Naive thymus-derived CD4-positive, alpha-beta T cell (primary cell): ENCODE measurements at regions not wholly inside any gene's neighbourhood (a gene's known extent, or its start where the extent isn't known, plus 50 kb on each side); places are given as distances from the start of the nearest gene placed in this dataset.

Experiments
- ATAC-seq: fragments of 150-1000 bp; cut with Tn5 transposase; 2 replicates; pipeline ENCODE4 v1.10.0; 2021; ENCODE audit warnings: mild to moderate bottlenecking, moderate library complexity
- CTCF ChIA-PET: fragments of 350-600 bp; sonication (Branson Sonifier 250); formaldehyde crosslinking; loops from one replicate; lab custom pipeline; 2021; ENCODE audit warnings: antibody characterized with exemption; lab: Charles Lee
- POLR2A ChIA-PET: fragments of 350-600 bp; sonication (Branson Sonifier 250); formaldehyde crosslinking; loops from one replicate; lab custom pipeline; 2021; ENCODE audit warnings: antibody characterized with exemption, inconsistent platforms; lab: Charles Lee
- DNase-seq, 9 donors: peaks; one replicate each; pipeline versions ENCODE4 v3.0.0 to v3.0.0-alpha.2; 2020 to 2022; ENCODE audit warnings: mixed read lengths in 1 of 9
- H3K27ac ChIP-seq: one replicate; pipeline ENCODE4 v1.7.0; 2013; ENCODE audit warnings: mild to moderate bottlenecking, low read depth, low read length, moderate library complexity
- H3K27me3 ChIP-seq, 2 donors: one replicate each; pipeline ENCODE4 v1.7.0; 2013; ENCODE audit warnings: low read length in 2 of 2, mild to moderate bottlenecking in 2 of 2, moderate library complexity in 2 of 2; ENCODE audit not compliant: control insufficient read depth in 2 of 2, insufficient read depth in 2 of 2
- H3K36me3 ChIP-seq, 3 experiments: 1 replicate in 2 of 3; 2 replicates in 1 of 3; pipeline ENCODE4 v1.7.0; 2013; ENCODE audit warnings: low read length in 3 of 3, mild to moderate bottlenecking in 3 of 3, moderate library complexity in 1 of 3; ENCODE audit not compliant: insufficient read depth in 3 of 3, control insufficient read depth in 2 of 3
- H3K4me1 ChIP-seq, 2 donors: one replicate each; pipeline ENCODE4 v1.7.0; 2013; ENCODE audit warnings: low read length in 2 of 2, mild to moderate bottlenecking in 2 of 2, moderate library complexity in 1 of 2; ENCODE audit not compliant: control insufficient read depth in 2 of 2, insufficient read depth in 2 of 2
- H3K4me3 ChIP-seq: 2 replicates; pipeline ENCODE4 v1.7.0; 2013; ENCODE audit warnings: mild to moderate bottlenecking, low read length
- H3K9me3 ChIP-seq, 3 experiments: 1 replicate in 2 of 3; 2 replicates in 1 of 3; pipeline ENCODE4 v1.7.0; 2013; ENCODE audit warnings: low read length in 3 of 3; ENCODE audit not compliant: control insufficient read depth in 2 of 3
- H3K27ac Mint-ChIP-seq, 9 donors: one replicate each; pipeline ENCODE4 v1.8.0; 2020 to 2022; ENCODE audit warnings: mixed read lengths in 9 of 9, mild to moderate bottlenecking in 8 of 9, moderate library complexity in 5 of 9, inconsistent platforms in 2 of 9
- H3K27me3 Mint-ChIP-seq, 5 donors: one replicate each; pipeline ENCODE4 v1.8.0; 2021 to 2022; ENCODE audit warnings: mixed read lengths in 5 of 5, mild to moderate bottlenecking in 1 of 5
- H3K36me3 Mint-ChIP-seq, 5 donors: one replicate each; pipeline ENCODE4 v1.8.0; 2020 to 2022; ENCODE audit warnings: mixed read lengths in 5 of 5, mild to moderate bottlenecking in 3 of 5, inconsistent platforms in 1 of 5
- H3K4me1 Mint-ChIP-seq, 7 donors: one replicate each; pipeline ENCODE4 v1.8.0; 2020 to 2022; ENCODE audit warnings: mixed read lengths in 7 of 7, mild to moderate bottlenecking in 3 of 7, inconsistent platforms in 1 of 7
- H3K4me3 Mint-ChIP-seq, 10 donors: one replicate each; pipeline ENCODE4 v1.8.0; 2020 to 2022; ENCODE audit warnings: mild to moderate bottlenecking in 10 of 10, mixed read lengths in 10 of 10, moderate library complexity in 6 of 10, inconsistent platforms in 2 of 10
- H3K9me3 Mint-ChIP-seq, 11 donors: one replicate each; pipeline ENCODE4 v1.8.0; 2020 to 2022; ENCODE audit warnings: mixed read lengths in 11 of 11, mild to moderate bottlenecking in 4 of 11, inconsistent platforms in 1 of 11, moderate library complexity in 1 of 11
- intact Hi-C, 2 donors: fragments of 100-400 bp; cut with micrococcal nuclease; formaldehyde crosslinking; loops; one replicate each; pipeline ENCODE4 v1.15.1; 2023

GRCh38 chr2:5562426-5562825 lies 129.8 kb upstream of the SOX11 start:
- no peaks in the 10 kb centered on the region for H3K4me1 ChIP-seq
- H3K36me3 ChIP-seq = no peaks in the 10 kb centered on the region
- ATAC-seq (no peak), DNase-seq (no peak)
- POLR2A ChIA-PET = no interaction called here
- Mint-ChIP-seq H3K27ac (no peak overlapping the region), H3K36me3 (no peaks in the 10 kb centered on the region), H3K27me3 (peaks cover 0 to 5% (median 0%) of the 10 kb centered on the region in 5 donors), H3K9me3 (peaks cover 0 to 9% (median 4%) of the 10 kb centered on the region in 11 donors), H3K4me1 (no peaks in the 10 kb centered on the region), H3K4me3 (no peak overlapping the region)
- CTCF ChIA-PET = no interaction called here
- H3K27me3 ChIP-seq = no peaks in the 10 kb centered on the region
- no peak overlapping the region for H3K4me3 ChIP-seq
- H3K9me3 ChIP-seq = no peaks in the 10 kb centered on the region
- intact Hi-C loops = no loop called here
- no peak overlapping the region for H3K27ac ChIP-seq

- no peaks in the 10 kb centered on the region for H3K27me3 ChIP-seq
- H3K36me3 ChIP-seq = no peaks in the 10 kb centered on the region
- POLR2A ChIA-PET = no interaction called here
- H3K4me3 ChIP-seq = no peak overlapping the region
- intact Hi-C loops = no loop called here
- Mint-ChIP-seq H3K4me3 (no peak overlapping the region), H3K4me1 (no peaks in the 10 kb centered on the region), H3K27ac (no peak overlapping the region), H3K9me3 (peaks cover 0 to 9% (median 4%) of the 10 kb centered on the region in 11 donors), H3K36me3 (no peaks in the 10 kb centered on the region), H3K27me3 (peaks cover 0 to 5% (median 0%) of the 10 kb centered on the region in 5 donors)
- ATAC-seq (peak; percentile 14), DNase-seq (no peak)
- no peak overlapping the region for H3K27ac ChIP-seq
- H3K4me1 ChIP-seq = no peaks in the 10 kb centered on the region
- CTCF ChIA-PET = no interaction called here
- no peaks in the 10 kb centered on the region for H3K9me3 ChIP-seq
Measured at GRCh38 chr2:5562865-5563264, 129.3 kb upstream of the SOX11 start.

GRCh38 chr2:5563411-5563810 lies 128.8 kb upstream of the SOX11 start:
- Histone ChIP-seq H3K27me3 (no peaks in the 10 kb centered on the region), H3K4me3 (no peak overlapping the region), H3K4me1 (no peaks in the 10 kb centered on the region), H3K9me3 (no peaks in the 10 kb centered on the region), H3K36me3 (no peaks in the 10 kb centered on the region), H3K27ac (no peak overlapping the region)
- H3K27me3 Mint-ChIP-seq = peaks cover 0 to 5% (median 0%) of the 10 kb centered on the region in 5 donors
- no peak for DNase-seq
- CTCF ChIA-PET = no interaction called here
- no peak overlapping the region for H3K4me3 Mint-ChIP-seq
- peaks cover 0 to 9% (median 5%) of the 10 kb centered on the region in 11 donors for H3K9me3 Mint-ChIP-seq
- no peaks in the 10 kb centered on the region for H3K36me3 Mint-ChIP-seq
- ATAC-seq = no peak
- intact Hi-C loops = no loop called here
- H3K4me1 Mint-ChIP-seq = no peaks in the 10 kb centered on the region
- H3K27ac Mint-ChIP-seq = no peak overlapping the region
- POLR2A ChIA-PET = no interaction called here

- no peak overlapping the region for H3K4me3 Mint-ChIP-seq
- POLR2A ChIA-PET = no interaction called here
- H3K9me3 Mint-ChIP-seq = peaks cover 0 to 15% (median 4%) of the 10 kb centered on the region in 11 donors
- CTCF ChIA-PET = no interaction called here
- no peaks in the 10 kb centered on the region for H3K27me3 Mint-ChIP-seq
- H3K4me1 Mint-ChIP-seq = no peaks in the 10 kb centered on the region
- no peak for ATAC-seq
- Histone ChIP-seq H3K9me3 (no peaks in the 10 kb centered on the region), H3K27ac (no peak overlapping the region), H3K27me3 (no peaks in the 10 kb centered on the region), H3K4me1 (no peaks in the 10 kb centered on the region), H3K4me3 (no peak overlapping the region), H3K36me3 (no peaks in the 10 kb centered on the region)
- no peaks in the 10 kb centered on the region for H3K36me3 Mint-ChIP-seq
- intact Hi-C loops = no loop called here
- no peak overlapping the region for H3K27ac Mint-ChIP-seq
- no peak for DNase-seq
Measured at GRCh38 chr2:5569256-5569655, 122.9 kb upstream of the SOX11 start.

- Mint-ChIP-seq H3K4me3 (no peak overlapping the region), H3K9me3 (peaks cover 0 to 38% (median 3%) of the 10 kb centered on the region in 11 donors), H3K27ac (no peak overlapping the region), H3K36me3 (no peaks in the 10 kb centered on the region), H3K27me3 (peaks cover 0 to 9% (median 0%) of the 10 kb centered on the region in 5 donors), H3K4me1 (no peaks in the 10 kb centered on the region)
- Histone ChIP-seq H3K4me3 (no peak overlapping the region), H3K4me1 (no peaks in the 10 kb centered on the region), H3K9me3 (no peaks in the 10 kb centered on the region), H3K27me3 (no peaks in the 10 kb centered on the region), H3K27ac (no peak overlapping the region), H3K36me3 (no peaks in the 10 kb centered on the region)
- ChIA-PET POLR2A (no interaction called here), CTCF (no interaction called here)
- intact Hi-C loops = no loop called here
- DNase-seq = no peak
- ATAC-seq = no peak
Measured at GRCh38 chr2:5576015-5576414, 116.2 kb upstream of the SOX11 start.

GRCh38 chr2:5587766-5588165 lies 104.4 kb upstream of the SOX11 start:
- Mint-ChIP-seq H3K27ac (no peak overlapping the region), H3K4me3 (no peak overlapping the region), H3K36me3 (no peaks in the 10 kb centered on the region), H3K27me3 (peaks cover 0 to 7% (median 0%) of the 10 kb centered on the region in 5 donors), H3K9me3 (peaks cover 0 to 19% (median 8%) of the 10 kb centered on the region in 11 donors), H3K4me1 (no peaks in the 10 kb centered on the region)
- CTCF ChIA-PET = no interaction called here
- H3K27ac ChIP-seq = no peak overlapping the region
- H3K4me1 ChIP-seq = no peaks in the 10 kb centered on the region
- H3K27me3 ChIP-seq = no peaks in the 10 kb centered on the region
- POLR2A ChIA-PET = no interaction called here
- ATAC-seq (no peak), DNase-seq (no peak)
- H3K4me3 ChIP-seq = no peak overlapping the region
- H3K9me3 ChIP-seq = no peaks in the 10 kb centered on the region
- intact Hi-C loops = no loop called here
- H3K36me3 ChIP-seq = no peaks in the 10 kb centered on the region

- CTCF ChIA-PET = no interaction called here
- H3K9me3 Mint-ChIP-seq = peaks cover 0 to 19% (median 8%) of the 10 kb centered on the region in 11 donors
- H3K36me3 Mint-ChIP-seq = no peaks in the 10 kb centered on the region
Measured at GRCh38 chr2:5588601-5589000, 103.6 kb upstream of the SOX11 start.

More at GRCh38 chr2:5588601-5589000, 103.6 kb upstream of the SOX11 start:
- intact Hi-C loops = no loop called here
- Histone ChIP-seq H3K36me3 (no peaks in the 10 kb centered on the region), H3K27me3 (no peaks in the 10 kb centered on the region), H3K27ac (no peak overlapping the region), H3K4me3 (no peak overlapping the region), H3K4me1 (no peaks in the 10 kb centered on the region), H3K9me3 (no peaks in the 10 kb centered on the region)
- Mint-ChIP-seq H3K27me3 (peaks cover 0 to 7% (median 0%) of the 10 kb centered on the region in 5 donors), H3K4me3 (no peak overlapping the region), H3K4me1 (no peaks in the 10 kb centered on the region), H3K27ac (no peak overlapping the region)
- DNase-seq = no peak
- ATAC-seq = no peak
- POLR2A ChIA-PET = no interaction called here
